TTC549 (cell line): ENCODE measurements at regions not wholly inside any gene's neighbourhood (a gene's known extent, or its start where the extent isn't known, plus 50 kb on each side); places are given as distances from the start of the nearest gene placed in this dataset.
"Not testable (repeated sequence)": the region's sequence is repeated elsewhere in the genome, so short reads cannot be mapped to it uniquely, and the experiment has no call there.

ENCODE experiments used
- FAIRE-seq: peaks from 2 replicates; lab custom pipeline; 2012; peaks lifted over from hg19 to GRCh38; lab: Jason Lieb, UNC

DNA sequence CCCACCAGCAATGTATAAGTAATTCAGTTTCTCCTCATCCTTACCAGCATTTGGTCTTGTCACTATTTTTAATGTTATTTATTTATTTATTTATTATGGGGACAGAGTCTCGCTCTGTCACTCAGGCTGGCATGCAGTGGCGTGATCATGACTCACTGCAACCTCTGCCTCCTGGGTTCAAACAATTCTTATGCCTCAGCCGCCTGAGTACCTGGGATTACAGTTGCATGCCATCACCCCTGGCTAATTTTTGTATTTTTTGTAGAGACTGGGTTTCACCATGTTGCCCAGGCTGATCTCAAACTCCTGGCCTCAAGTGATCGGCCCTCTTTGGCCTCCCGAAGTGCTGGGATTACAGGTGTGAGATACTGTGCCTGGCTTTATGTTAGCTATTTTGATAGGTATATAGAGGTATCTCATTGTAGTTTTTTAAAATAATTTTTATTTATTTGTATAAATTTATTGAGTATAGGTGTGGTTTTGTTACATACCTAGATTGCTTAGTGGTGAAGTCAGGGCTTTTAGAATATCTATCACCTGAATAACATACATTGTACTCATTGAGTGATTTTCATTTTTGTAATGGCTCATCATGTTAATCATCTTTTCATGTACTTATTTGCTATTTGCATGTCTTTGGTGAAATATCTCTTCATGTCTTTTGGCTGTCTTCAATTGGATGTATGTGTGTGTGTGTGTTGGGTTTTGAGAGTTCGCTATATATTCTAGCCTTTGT is 53.3 kb downstream of the TANC2 start:
- no peak for FAIRE-seq

DNA sequence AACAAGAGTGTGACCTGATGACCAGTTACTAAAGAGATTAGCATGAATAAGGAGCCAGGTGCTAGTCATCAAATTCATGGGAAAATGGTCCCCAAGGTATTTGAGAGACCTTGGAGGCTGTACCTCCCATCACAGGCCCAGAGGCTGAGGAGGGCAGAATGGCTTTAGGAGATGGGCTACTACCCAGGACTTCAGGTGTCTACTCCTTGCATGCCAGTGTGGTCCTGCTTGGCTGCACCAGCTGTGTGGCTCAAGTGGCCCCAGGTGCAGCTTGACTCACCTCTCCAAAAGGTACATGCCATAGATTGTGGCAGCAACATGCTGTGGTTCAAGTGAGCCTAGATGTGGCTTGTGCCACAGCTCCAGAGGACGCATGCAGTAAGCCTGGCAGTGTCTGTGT is 56.5 kb downstream of the TANC2 start:
- no peak for FAIRE-seq

DNA sequence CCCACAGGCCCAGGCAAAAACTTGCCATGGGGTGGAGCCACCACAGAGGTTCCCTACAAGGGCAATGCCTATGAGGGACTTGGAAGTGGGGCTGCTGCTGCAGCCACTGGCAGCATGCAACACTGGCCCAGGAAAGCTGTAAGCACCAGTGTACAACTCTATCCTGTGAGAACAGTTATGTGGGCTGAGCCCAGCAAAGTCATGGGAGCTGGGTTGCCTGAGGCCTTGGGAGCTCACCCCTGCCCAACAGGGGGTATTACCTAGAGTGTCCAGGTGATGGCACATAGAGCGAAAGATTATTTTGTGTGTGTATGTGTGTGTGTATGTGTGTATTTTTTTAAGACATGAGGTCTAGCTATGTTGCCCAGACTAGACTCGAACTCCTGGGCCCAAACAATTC is 57.0 kb downstream of the TANC2 start:
- no peak for FAIRE-seq

DNA sequence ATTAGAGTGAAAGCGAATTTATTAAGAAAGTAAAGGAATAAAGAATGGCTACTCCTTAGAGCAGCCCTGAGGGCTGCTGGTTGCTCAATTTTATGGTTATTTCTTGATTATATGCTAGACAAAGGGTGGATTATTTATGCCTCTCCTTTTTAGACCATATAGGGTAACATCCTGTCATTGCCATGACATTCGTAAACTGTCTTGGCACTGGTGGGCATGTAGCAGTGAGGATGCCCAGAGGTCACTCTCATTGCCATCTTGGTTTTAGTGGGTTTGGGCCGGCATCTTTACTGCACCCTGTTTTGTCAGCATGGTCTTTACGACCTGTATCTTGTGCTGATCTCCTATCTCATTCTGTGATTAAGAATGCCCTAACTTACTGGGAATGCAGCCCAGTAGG is 58.2 kb downstream of the TANC2 start:
- no peak for FAIRE-seq

DNA sequence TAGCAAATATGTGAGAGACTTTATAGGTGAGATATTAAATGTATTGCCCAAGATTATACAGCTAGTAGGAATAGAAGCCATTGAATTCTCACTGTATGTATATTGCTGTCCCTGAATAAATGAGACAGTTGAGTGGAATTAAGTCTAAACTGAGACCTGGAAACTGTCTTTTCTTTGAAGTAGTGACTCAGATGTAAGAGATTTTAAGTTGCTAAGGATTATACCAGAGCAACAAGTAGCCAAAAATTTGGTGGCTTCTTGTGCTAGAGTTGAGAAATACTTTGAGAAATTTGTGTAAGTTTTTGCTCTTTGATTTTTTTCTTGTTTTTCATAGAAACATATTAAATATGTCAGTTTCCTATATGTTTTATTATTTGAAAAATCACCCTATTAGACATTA is 58.7 kb downstream of the TANC2 start:
- no peak for FAIRE-seq

DNA sequence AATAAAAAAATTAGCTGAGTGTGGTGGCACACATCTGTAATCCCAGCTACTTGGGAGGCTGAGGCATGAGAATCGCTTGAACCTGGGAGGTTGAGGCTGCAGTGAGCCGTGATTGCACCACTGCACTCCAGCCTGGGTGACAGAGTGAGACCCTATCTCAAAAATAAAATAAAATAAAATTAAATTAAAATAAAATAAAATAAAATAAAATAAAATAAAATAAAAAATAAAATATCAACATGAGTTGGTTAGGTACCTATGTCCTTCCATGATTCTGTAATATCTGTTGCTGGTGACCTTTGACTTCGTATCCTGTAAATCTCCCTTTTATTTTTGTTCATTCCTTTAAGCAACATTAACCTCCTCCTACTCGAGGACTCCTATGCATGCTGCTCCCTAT is 59.6 kb downstream of the TANC2 start:
- FAIRE-seq, result not testable (repeated sequence)

DNA sequence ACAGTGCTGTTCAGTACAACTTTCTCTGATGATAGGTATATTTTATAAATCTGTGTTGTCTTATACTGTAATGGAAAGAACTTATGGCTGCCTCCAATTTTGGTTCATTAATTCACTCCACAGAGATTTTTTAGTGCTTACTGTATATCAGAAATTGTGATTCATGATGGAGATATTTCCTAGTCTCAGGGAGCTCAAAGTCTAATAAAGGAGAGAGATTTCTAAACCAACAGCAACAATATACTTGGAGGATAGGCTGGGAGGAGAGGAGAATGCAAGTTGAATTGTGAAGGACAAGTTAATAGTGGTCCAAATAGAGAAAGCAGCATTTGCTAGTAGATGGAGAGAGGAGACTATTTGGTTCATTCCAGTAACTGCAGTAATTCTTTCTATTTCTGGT is 63.5 kb downstream of the TANC2 start:
- FAIRE-seq, result no peak

DNA sequence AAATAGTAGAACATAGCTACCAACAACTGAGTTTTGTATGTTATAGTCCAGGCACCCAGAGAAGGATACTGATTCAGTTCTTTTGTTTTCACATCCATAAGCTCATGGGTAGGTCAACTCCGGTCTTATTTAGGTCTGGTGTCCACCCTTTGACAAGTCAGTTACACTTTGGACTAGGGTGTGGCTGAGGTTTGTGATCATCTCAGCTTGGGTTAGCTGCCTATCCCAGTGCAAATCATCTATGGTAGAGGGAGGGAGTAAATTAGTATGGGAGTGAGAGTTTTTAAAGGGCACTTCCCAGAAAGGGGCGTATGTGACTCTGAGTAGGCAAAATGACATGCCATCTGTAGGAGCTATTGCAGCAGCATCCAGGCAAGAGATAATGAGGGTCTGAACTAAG is 66.1 kb downstream of the TANC2 start:
- FAIRE-seq, result no peak

DNA sequence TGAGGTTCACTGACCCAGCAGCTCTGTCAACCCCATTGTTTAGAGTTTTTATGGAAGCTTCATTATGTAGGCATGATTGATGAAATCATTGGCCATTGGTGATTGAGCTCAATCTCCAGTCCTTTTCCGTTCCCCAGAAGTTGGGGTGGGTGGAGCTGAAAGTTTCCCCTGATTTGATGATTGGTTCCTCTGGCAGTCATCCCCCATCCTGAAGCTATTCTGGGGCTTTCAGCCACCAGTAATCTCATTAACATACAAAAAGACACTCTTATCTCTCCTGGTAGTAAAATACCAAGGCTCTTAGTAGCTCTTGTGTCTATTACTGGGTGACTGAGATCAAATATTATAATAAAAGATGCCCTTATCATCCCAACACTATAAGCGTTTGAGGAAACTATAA is 67.1 kb downstream of the TANC2 start:
- FAIRE-seq, result no peak

DNA sequence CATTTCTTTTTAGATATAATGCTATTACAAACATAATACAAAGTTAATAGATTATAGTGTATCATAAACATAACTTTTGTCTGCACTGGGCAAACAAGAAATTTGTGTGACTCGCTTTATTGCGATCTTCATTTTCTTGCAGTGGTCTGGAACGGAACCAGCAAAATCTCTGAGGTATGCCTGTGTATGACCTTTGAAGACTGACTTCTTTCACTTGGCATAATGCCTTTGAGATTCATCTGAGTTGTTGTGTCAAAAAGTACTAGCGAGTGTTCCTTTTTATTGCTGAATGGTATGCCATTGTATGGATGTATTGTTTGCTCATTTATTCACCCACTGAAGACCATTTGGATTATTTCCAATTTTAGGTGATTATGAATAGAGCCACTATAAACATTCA is 69.2 kb downstream of the TANC2 start:
- no peak for FAIRE-seq

DNA sequence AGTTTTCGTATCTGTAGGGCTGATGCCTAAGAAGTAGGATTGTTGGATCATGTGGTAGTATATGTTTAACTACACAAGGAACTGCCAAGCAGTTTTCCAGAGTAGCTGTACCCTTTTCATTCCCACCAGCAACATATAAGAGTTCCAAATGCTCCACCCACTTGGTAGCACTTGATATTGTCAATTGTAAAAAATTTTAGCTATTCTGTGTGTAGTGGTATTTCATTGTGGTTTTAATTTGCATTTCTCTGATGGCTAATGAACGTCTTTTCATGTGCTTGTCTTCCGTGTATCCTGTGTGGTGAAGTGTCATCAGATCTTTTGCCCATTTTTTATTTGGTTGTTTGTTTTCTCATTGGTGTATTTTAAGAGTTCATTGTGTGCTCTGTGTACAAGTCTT is 69.7 kb downstream of the TANC2 start:
- no peak for FAIRE-seq

DNA sequence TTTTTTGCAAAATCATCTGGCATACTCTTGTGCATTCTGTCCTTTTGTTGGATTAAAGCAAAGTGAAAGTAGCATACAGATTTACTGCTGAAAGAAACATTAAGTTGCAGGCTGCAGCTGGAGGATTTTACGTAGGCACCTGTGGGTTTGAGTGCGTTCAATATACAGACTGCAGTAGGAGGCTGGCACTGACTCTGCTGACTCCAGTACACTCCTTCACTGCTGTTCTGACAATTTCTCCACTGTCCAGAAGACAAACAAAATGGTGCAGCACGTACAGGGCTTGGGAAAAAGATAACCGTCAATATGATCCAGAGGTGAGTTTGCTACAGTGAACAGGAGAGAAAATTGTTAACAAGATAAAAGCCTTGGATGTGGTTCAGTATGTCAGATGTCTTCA is 73.3 kb downstream of the TANC2 start:
- FAIRE-seq, result no peak

DNA sequence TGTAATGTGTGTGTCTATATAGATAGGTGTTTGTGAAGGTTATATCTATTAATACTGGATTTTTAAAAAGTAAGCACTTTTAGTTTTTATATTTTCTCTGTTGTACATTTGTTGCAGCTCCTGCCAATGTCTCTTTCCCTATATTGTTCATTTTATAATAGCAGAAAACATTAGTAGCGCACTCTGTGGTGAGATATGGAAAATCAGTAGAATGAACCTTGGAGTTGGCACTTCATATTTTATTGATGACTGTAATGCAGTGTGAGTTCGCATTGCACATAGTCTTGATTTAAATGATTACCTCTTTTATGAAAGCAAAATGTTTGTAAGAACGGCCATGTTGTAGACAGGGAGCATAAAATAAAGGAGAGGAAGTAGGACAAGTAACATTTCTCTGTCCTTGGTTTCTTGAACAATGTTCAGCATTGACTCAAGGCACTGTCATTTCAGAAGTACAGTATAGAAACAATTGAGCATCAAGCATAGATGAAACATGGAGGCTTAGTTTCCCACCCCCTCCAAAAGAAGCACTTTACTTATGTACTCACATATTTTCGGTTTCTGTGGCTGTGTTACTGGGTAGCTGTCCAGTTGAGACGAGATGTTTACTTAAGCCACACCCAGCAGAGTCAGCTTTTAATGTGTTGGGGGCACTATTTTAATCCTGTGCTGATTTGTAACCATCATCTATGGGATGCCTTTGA is 74.0 kb downstream of the TANC2 start:
- FAIRE-seq, result no peak

DNA sequence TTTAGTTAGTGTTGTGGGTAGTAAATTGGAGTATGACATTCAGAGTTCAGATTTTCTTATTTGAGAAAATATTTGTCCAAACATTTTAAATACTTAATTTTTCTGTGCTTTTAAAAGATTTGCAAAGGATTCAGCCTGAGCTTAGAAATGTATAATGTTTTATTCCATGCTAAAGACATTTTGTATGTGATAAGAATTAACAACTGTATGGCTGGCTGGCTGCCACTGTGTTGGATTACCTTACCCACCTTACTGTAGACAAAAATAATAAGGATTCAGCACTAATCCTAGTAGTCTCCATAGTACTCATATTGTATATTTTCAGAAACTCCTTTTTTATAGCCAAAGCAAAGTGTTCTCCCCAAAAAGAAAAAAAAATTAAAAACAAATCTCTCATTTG is 74.8 kb downstream of the TANC2 start:
- FAIRE-seq, result no peak

DNA sequence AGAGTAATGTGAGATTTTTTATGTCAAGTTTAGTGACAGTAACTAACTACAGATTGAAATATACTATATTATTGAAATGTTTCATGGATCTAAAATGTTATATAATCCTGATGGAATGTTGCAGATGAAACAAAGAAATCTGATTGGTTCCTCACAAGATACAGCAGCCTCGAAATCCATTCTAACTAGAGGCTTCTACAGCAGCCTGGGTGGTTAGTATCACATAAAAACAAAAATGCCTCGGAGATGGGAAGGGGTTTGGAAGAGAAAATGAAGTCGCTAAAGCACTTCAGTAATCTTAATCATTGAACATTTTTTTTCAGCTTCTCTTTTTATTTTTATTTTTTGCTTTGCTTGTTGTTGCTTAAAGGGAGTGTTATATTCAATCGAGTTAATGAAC is 75.2 kb downstream of the TANC2 start:
- FAIRE-seq, result no peak

DNA sequence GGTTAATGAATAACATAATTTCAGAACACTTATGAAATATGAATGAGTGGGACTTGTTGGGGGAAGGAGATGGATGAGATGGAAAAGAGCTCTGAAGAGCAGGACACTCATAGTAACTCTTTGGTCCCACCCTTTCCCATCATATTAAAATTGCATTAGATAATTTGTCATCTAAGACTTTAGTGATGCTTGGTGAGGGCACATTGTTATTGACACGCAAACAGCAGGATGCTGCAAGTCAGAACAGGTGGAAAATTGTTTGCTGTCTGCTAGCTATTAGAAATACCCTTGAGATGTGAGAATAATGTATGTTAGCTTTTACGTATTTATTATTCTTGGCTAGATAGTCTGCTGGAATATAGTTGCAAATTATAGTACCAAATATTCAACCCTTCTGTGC is 75.7 kb downstream of the TANC2 start:
- FAIRE-seq, result no peak

DNA sequence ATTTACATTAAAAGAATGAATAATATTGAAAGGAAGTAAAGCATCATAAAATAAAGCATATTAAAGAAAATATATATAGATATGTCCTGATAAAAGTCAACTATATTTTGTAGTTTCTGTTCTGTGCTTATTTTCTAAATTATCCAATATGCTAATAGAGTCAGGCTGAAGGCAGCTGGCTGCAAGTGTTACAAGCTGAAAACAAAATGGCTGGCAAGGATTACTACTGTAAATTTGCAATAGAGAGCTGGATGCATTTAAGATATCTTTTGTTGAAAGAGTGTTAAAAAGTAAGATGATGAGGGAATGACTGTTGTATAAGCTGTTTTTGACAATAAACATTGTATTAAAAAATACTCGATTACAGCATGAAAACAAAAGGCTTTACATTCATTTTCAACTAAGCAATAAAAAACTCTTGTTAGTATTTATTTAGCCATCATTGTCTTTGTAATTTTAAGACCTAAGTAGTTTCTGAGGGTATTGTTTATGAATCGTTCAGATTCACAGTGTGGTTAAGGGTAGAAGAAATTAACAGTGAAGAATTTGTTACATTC is 76.3 kb downstream of the TANC2 start:
- FAIRE-seq, result no peak

DNA sequence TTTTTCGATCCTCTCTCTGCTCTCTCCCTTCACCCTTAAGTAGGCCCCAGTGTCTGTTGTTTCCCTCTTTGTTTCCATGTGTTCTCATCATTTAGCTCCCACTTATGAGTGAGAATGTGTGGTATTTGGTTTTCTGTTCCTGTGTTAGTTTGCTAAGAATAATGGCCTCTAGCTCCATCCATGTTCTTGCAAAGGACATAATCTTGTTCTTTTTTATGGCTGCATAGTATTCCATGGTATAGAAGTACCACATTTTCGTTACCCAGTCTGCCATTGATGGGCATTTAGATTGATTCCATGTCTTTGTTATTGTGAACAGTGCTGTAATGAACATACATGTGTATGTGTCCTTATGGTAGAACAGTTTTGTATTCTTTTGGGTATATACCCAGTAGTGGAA is 91.5 kb downstream of the TANC2 start:
- FAIRE-seq, result not testable (repeated sequence)

DNA sequence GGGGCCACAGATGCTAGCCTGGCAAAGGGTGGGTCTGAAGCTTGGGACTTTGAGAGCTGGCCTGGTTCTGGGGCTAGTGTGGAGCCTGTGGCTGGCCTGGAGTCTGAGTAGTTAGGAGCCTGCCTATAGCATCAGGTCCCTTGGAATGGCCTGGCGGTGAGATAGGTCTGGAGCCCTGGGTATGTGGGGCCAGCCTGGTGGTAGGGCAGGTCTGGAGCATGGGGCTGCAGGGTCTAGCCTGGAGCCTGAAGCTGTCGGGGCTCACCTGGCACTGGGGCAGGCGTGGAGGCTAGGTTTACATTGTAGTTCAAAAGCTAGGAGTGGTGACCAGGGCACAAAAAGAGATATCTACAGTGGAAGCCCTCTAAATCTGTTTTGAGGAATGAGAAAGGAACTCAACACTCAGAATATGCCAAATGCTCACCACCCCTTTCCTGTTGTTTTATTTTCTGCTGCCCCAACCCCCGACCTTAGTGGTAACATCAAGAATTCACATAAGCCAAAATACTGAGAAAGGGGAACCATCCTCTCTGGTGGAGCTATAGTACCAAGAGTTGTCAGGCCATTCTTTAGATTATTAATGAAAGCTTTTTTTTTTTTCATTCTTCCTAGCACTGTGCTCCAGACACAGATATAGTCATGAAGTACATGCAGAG is 100.3 kb downstream of the TANC2 start:
- no peak for FAIRE-seq

DNA sequence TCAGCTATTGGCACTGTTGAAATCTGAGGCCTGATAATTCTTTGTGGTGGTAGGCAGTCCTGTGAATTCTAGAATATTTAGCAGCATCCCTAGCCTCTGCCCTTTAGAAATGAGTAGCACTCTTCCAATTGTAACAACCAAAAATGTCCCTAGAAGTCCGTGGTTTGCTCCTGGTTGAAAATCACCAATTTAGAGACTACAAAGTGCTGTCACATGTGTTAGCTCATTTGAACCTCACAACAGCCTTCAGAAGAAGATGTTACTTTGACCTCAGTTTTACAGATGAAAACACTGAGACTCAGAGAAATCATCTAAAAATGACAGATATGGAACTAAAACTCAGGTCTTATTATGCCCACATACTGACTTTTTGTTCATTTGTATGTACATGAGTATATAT is 103.2 kb downstream of the TANC2 start:
- no peak for FAIRE-seq

DNA sequence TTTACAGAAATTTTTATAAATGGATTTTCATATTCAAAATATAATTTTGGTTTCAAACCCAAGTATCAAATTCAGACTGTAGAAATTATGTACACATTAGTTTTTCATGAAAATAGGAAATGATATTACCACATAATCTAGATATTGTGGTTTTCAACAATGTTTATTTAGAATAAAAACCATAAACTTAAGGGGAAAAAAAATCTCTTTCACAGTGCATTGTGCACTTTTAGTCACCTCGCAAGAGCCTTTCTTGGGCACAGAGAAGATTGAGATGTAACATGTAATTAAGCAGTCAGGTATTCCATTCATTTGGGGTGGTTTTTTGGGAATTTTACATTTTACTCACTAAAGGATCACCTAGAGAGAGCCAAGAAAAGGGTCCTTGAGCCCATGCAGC is 104.0 kb downstream of the TANC2 start:
- no peak for FAIRE-seq

DNA sequence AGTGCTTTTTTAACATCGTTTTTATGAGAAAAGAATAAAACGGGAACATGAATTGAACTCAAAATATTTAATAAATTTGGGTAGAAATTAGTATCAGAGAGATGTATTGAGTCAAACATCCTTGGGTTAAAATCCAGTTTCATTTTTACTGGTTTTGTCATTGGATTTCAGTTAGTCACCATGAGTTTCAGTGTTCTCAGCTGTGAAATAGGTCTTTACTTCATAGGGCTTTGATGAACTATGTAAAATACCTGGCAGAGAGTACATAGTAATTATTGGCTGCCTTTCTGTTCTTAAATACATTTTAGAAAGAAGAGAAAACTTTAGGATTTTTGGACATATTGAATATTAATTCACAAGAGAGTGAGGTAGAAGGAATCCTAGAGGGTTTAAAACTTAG is 105.8 kb downstream of the TANC2 start:
- no peak for FAIRE-seq

DNA sequence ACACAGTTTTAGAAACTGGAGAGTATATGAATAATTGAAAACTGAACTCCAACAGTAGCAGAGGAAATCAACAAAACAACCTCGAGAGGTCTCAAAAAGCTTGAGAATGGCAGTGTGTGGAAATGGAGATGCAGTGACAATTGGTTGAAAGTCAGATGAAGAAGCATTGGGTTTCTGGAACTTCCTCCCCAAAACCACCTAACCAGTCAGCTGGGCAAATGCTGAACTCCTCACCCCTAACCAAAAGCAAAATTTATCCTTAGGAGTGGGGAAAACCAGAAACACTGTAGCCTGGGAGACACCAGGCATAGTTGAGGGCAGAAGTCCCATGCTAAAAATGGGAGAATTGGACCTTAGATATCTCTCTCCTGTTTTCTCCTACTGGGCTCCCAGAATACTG is 109.9 kb downstream of the TANC2 start:
- no peak for FAIRE-seq
